ENCODE measurements at regions not wholly inside any gene's neighbourhood (a gene's known extent, or its start where the extent isn't known, plus 50 kb on each side); places are given as distances from the start of the nearest gene placed in this dataset.
"Not testable (repeated sequence)": the region's sequence is repeated elsewhere in the genome, so short reads cannot be mapped to it uniquely, and the experiment has no call there.

DNA sequence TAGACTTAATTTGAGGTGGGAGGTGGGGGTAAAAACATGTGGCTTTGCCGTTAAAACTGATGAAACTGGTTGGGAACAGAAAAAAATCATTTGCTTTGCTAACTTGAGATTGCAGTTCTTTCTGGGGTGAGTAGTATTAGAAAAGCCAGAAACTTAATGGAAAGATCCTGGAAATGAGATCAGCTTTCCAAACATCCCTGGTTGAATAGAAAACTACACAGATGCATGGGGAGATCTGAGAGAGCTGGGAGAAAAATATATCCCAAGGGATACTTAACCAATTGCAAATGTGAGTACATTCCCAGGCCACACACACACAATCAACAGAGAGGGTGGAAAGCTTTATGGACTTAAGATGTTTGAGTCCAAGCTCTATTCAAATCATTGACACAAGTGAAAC is 222.3 kb downstream of the YTHDC2 start:
- H3K79me2 ChIP-seq (ENCODE audit: low read length), result no peaks in the 10 kb centered on the region
- H3K27me3 ChIP-seq (ENCODE audit: low read length), result no peaks in the 10 kb centered on the region
- no peaks in the 10 kb centered on the region for H3K4me1 ChIP-seq (ENCODE audit: low read length)
- no peak overlapping the region for H3K4me2 ChIP-seq (ENCODE audit: low read depth, low read length, poor library complexity, severe bottlenecking)
- no peaks in the 10 kb centered on the region for H3K36me3 ChIP-seq (ENCODE audit: insufficient read depth, low read length)
- H3K4me3 ChIP-seq (ENCODE audit: low read length), result no peak overlapping the region
- H2AFZ ChIP-seq (ENCODE audit: low read length), result no peak overlapping the region
- H3K27ac ChIP-seq (ENCODE audit: low read length), result no peak overlapping the region
- H3K9me3 ChIP-seq (ENCODE audit: low read length), result no peaks in the 10 kb centered on the region
- H3K9ac ChIP-seq (ENCODE audit: low read length), result no peak overlapping the region
- H3K9me2 ChIP-seq (replicated peaks; ENCODE audit: insufficient read depth, low read length), result no peaks in the 10 kb centered on the region
- DNase-seq, result no peak
- H4K20me1 ChIP-seq (ENCODE audit: insufficient read depth, low read depth, low read length), result no peaks in the 10 kb centered on the region

DNA sequence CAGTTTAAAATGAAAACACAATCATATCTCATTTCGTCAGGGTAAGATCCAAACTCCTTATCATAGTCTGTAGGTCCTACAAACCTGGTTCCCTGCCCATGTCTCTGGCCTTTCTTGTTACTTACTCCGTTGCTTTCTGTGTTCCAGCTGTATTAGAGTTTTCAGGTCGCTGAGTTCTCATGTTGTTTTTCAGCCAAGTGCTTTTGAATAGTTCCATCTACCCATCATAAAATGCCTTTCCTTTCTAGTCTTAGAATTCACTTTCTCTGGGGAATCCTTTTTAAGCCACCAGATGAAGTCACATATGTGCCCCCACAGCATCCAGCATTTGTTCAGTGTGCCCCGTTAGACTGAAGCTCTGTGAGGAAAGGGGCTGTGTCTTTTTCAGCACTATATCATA is 228.7 kb downstream of the YTHDC2 start:
- no peak for DNase-seq
- H3K4me2 ChIP-seq (ENCODE audit: low read depth, low read length, poor library complexity, severe bottlenecking), result no peak overlapping the region
- H3K4me1 ChIP-seq (ENCODE audit: low read length), result no peaks in the 10 kb centered on the region
- H3K9me2 ChIP-seq (replicated peaks; ENCODE audit: insufficient read depth, low read length), result no peaks in the 10 kb centered on the region
- no peaks in the 10 kb centered on the region for H3K9me3 ChIP-seq (ENCODE audit: low read length)
- no peak overlapping the region for H3K9ac ChIP-seq (ENCODE audit: low read length)
- no peaks in the 10 kb centered on the region for H3K79me2 ChIP-seq (ENCODE audit: low read length)
- no peaks in the 10 kb centered on the region for H3K27me3 ChIP-seq (ENCODE audit: low read length)
- H3K27ac ChIP-seq (ENCODE audit: low read length), result no peak overlapping the region
- H3K36me3 ChIP-seq (ENCODE audit: insufficient read depth, low read length), result no peaks in the 10 kb centered on the region
- no peaks in the 10 kb centered on the region for H4K20me1 ChIP-seq (ENCODE audit: insufficient read depth, low read depth, low read length)
- H3K4me3 ChIP-seq (ENCODE audit: low read length), result no peak overlapping the region
- no peak overlapping the region for H2AFZ ChIP-seq (ENCODE audit: low read length)

DNA sequence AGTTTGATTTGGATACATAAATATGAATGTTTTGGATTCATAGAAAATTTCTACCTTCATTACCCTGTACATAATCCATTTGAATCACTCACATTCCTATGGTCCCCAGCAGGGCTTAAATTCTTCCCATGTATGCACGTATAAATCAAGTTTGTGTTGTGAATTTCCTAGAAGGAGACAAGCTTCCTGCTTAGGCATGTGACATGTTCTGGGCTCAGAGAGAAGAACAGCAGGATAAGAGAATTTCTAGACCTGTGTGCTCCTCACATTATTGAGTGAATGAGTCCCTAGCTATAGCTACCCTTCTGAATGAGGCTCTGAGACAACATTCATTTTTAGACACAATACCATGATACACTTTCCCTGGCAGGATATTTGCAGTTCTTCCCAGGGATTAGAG is 229.1 kb downstream of the YTHDC2 start:
- Histone ChIP-seq H3K9me3 (ENCODE audit: low read length) (no peaks in the 10 kb centered on the region), H3K79me2 (ENCODE audit: low read length) (no peaks in the 10 kb centered on the region), H3K4me3 (ENCODE audit: low read length) (no peak overlapping the region), H3K27ac (ENCODE audit: low read length) (no peak overlapping the region), H3K27me3 (ENCODE audit: low read length) (no peaks in the 10 kb centered on the region), H3K4me1 (ENCODE audit: low read length) (no peaks in the 10 kb centered on the region), H4K20me1 (ENCODE audit: insufficient read depth, low read depth, low read length) (no peaks in the 10 kb centered on the region), H3K4me2 (ENCODE audit: low read depth, low read length, poor library complexity, severe bottlenecking) (no peak overlapping the region), H2AFZ (ENCODE audit: low read length) (no peak overlapping the region), H3K9me2 (replicated peaks; ENCODE audit: insufficient read depth, low read length) (no peaks in the 10 kb centered on the region), H3K9ac (ENCODE audit: low read length) (no peak overlapping the region), H3K36me3 (ENCODE audit: insufficient read depth, low read length) (no peaks in the 10 kb centered on the region)
- no peak for DNase-seq

DNA sequence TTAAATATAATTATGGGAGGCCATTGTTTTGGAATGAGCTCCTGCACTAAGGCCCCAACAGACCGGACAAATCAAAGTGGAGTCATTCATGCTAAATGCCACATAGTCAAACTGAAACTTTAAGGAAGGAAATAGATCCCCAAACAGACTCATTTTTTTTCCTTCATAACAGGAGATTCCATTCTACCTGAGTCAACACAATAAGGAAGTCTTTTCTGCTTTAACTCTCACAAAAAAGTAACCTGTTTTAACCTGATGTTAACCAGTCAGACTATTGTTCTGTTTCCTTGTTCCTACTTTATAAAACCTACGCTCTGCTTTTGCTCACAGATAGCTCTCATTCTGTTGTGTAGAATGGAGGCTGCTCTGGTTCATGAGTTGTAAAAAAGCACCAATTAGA is 234.9 kb downstream of the YTHDC2 start:
- H2AFZ ChIP-seq (ENCODE audit: low read length), result no peak overlapping the region
- DNase-seq, result no peak
- H3K9me2 ChIP-seq (replicated peaks; ENCODE audit: insufficient read depth, low read length), result no peaks in the 10 kb centered on the region
- H3K4me3 ChIP-seq (ENCODE audit: low read length), result no peak overlapping the region
- no peak overlapping the region for H3K27ac ChIP-seq (ENCODE audit: low read length)
- no peaks in the 10 kb centered on the region for H3K4me1 ChIP-seq (ENCODE audit: low read length)
- no peaks in the 10 kb centered on the region for H3K36me3 ChIP-seq (ENCODE audit: insufficient read depth, low read length)
- no peak overlapping the region for H3K4me2 ChIP-seq (ENCODE audit: low read depth, low read length, poor library complexity, severe bottlenecking)
- H3K9me3 ChIP-seq (ENCODE audit: low read length), result no peaks in the 10 kb centered on the region
- H3K27me3 ChIP-seq (ENCODE audit: low read length), result no peaks in the 10 kb centered on the region
- no peaks in the 10 kb centered on the region for H3K79me2 ChIP-seq (ENCODE audit: low read length)
- H3K9ac ChIP-seq (ENCODE audit: low read length), result no peak overlapping the region
- H4K20me1 ChIP-seq (ENCODE audit: insufficient read depth, low read depth, low read length), result no peaks in the 10 kb centered on the region

DNA sequence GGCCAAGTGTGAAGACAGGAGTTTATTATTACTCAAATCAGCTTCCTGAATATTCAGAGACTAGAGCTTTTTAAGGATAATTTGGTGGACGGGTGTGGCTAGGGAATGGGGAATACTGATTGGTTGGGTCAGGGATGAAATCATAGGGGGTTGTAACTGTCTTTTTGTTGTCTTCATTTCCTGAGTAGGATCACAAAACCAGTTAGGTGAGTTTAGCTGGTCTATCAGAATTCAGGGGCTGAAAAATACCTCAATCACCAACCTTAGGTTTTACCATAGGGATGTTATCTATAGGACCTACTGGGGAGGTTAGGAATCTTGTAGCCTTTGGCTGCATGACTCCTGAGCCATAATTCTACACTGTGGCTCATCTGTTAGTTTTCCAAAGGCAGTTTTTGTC is 235.8 kb downstream of the YTHDC2 start:
- Histone ChIP-seq H3K36me3 (ENCODE audit: insufficient read depth, low read length) (no peaks in the 10 kb centered on the region), H3K9me3 (ENCODE audit: low read length) (no peaks in the 10 kb centered on the region), H3K27me3 (ENCODE audit: low read length) (no peaks in the 10 kb centered on the region), H3K27ac (ENCODE audit: low read length) (no peak overlapping the region), H3K4me3 (ENCODE audit: low read length) (no peak overlapping the region), H3K4me1 (ENCODE audit: low read length) (no peaks in the 10 kb centered on the region), H2AFZ (ENCODE audit: low read length) (no peak overlapping the region), H3K79me2 (ENCODE audit: low read length) (no peaks in the 10 kb centered on the region), H4K20me1 (ENCODE audit: insufficient read depth, low read depth, low read length) (no peaks in the 10 kb centered on the region), H3K9ac (ENCODE audit: low read length) (no peak overlapping the region), H3K9me2 (replicated peaks; ENCODE audit: insufficient read depth, low read length) (no peaks in the 10 kb centered on the region), H3K4me2 (ENCODE audit: low read depth, low read length, poor library complexity, severe bottlenecking) (no peak overlapping the region)
- DNase-seq, result no peak

DNA sequence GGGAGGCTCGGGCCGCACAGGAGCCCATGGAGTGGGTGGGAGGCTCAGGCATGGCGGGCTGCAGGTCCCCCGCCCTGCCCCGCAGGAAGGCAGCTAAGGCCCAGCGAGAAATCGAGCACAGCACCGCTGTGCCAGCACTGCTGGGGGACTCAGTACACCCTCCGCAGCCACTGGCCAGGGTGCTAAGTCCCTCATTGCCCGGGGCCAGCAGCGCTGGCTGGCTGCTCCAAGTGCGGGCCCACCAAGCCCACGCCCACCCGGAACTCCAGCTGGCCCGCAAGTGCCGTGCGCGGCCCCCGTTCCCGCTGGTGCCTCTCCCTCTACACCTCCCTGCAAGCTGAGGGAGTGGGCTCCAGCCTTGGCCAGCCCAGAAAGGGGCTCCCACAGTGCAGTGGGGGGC is 239.7 kb downstream of the YTHDC2 start:
- H3K27me3 ChIP-seq (ENCODE audit: low read length); H3K27ac ChIP-seq (ENCODE audit: low read length); H4K20me1 ChIP-seq (ENCODE audit: insufficient read depth, low read depth, low read length); H3K9me3 ChIP-seq (ENCODE audit: low read length); H3K4me3 ChIP-seq (ENCODE audit: low read length); H3K4me2 ChIP-seq (ENCODE audit: low read depth, low read length, poor library complexity, severe bottlenecking); H2AFZ ChIP-seq (ENCODE audit: low read length); DNase-seq; H3K36me3 ChIP-seq (ENCODE audit: insufficient read depth, low read length); H3K79me2 ChIP-seq (ENCODE audit: low read length); H3K4me1 ChIP-seq (ENCODE audit: low read length); H3K9me2 ChIP-seq (replicated peaks; ENCODE audit: insufficient read depth, low read length); H3K9ac ChIP-seq (ENCODE audit: low read length): not testable (repeated sequence)

DNA sequence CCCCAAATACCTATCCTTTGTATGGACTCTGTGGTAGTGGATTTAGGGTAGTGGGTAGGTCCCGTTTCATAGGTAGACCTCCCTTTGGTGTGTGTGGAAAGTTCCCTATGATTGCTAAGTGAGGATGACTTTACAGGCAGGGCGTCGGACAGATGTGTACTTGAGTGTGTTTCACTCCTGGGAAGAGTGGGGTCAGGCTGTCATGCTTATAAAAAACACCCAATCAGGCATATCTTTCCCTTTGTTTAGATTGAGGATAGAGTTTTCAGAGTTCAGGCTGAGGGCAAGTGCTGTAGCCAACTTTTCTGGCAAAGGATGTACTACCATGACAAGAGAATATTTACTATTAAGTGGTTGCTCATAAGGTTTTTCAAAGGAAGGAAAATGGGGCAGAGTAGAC is 242.0 kb downstream of the YTHDC2 start:
- H3K79me2 ChIP-seq (ENCODE audit: low read length), result no peaks in the 10 kb centered on the region
- H3K9me3 ChIP-seq (ENCODE audit: low read length), result no peaks in the 10 kb centered on the region
- H3K27ac ChIP-seq (ENCODE audit: low read length), result no peak overlapping the region
- H2AFZ ChIP-seq (ENCODE audit: low read length), result no peak overlapping the region
- H3K4me3 ChIP-seq (ENCODE audit: low read length), result no peak overlapping the region
- H3K4me1 ChIP-seq (ENCODE audit: low read length), result no peaks in the 10 kb centered on the region
- H3K9me2 ChIP-seq (replicated peaks; ENCODE audit: insufficient read depth, low read length), result no peaks in the 10 kb centered on the region
- DNase-seq, result no peak
- no peak overlapping the region for H3K4me2 ChIP-seq (ENCODE audit: low read depth, low read length, poor library complexity, severe bottlenecking)
- no peaks in the 10 kb centered on the region for H3K27me3 ChIP-seq (ENCODE audit: low read length)
- H4K20me1 ChIP-seq (ENCODE audit: insufficient read depth, low read depth, low read length), result no peaks in the 10 kb centered on the region
- no peak overlapping the region for H3K9ac ChIP-seq (ENCODE audit: low read length)
- H3K36me3 ChIP-seq (ENCODE audit: insufficient read depth, low read length), result no peaks in the 10 kb centered on the region

DNA sequence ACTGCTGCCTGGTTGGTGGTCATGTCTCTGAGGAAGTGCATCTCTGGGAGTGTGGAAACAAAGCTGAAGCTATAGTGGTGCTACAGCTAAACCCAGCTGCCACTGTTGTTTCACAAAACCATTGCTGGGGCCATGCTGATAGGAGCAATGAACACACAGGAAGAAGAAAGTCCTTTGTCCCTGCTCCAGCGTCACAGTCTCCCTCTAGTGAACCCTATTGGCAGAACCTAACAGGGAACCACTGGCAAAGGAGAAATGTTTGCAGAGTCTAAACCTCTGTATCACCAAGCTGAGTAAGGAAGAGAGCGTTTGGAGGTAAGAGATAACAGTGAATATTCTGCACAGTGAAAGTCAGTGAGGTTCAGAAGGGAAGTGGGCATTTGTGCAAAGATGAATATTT is 244.0 kb downstream of the YTHDC2 start:
- Histone ChIP-seq H3K36me3 (ENCODE audit: insufficient read depth, low read length) (no peaks in the 10 kb centered on the region), H2AFZ (ENCODE audit: low read length) (no peak overlapping the region)
- no peak for DNase-seq

DNA sequence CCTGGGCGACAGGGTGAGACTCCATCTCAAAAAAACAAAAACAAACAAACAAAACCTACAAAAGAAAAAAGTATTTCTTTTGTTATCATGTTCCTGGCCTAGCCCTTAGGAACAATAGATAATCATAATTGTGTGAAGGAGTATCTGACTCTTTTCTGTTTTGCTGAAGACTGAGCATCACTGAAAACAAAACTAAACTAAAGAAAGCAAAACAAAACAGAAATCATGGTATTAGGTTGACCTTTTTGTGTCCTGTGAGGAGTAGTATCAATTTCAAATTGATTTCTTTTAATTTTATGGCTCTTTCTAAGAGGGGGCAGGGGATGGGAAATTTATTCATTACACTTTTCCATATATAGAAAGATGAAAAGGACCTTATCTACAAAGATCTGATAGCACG is 246.0 kb downstream of the YTHDC2 start:
- Histone ChIP-seq H3K9me2 (replicated peaks; ENCODE audit: insufficient read depth, low read length) (no peaks in the 10 kb centered on the region), H3K27me3 (ENCODE audit: low read length) (no peaks in the 10 kb centered on the region), H4K20me1 (ENCODE audit: insufficient read depth, low read depth, low read length) (no peaks in the 10 kb centered on the region), H3K4me1 (ENCODE audit: low read length) (no peaks in the 10 kb centered on the region), H3K4me3 (ENCODE audit: low read length) (no peak overlapping the region), H3K9ac (ENCODE audit: low read length) (no peak overlapping the region), H3K79me2 (ENCODE audit: low read length) (no peaks in the 10 kb centered on the region), H3K27ac (ENCODE audit: low read length) (no peak overlapping the region), H3K4me2 (ENCODE audit: low read depth, low read length, poor library complexity, severe bottlenecking) (no peak overlapping the region), H3K36me3 (ENCODE audit: insufficient read depth, low read length) (no peaks in the 10 kb centered on the region), H2AFZ (ENCODE audit: low read length) (no peak overlapping the region), H3K9me3 (ENCODE audit: low read length) (no peaks in the 10 kb centered on the region)
- no peak for DNase-seq

More for the DNA sequence above, 244.0 kb downstream of the YTHDC2 start:
- Histone ChIP-seq H3K27me3 (ENCODE audit: low read length) (no peaks in the 10 kb centered on the region), H3K9ac (ENCODE audit: low read length) (no peak overlapping the region), H3K4me3 (ENCODE audit: low read length) (no peak overlapping the region), H3K27ac (ENCODE audit: low read length) (no peak overlapping the region), H3K9me3 (ENCODE audit: low read length) (no peaks in the 10 kb centered on the region), H3K4me1 (ENCODE audit: low read length) (no peaks in the 10 kb centered on the region), H3K79me2 (ENCODE audit: low read length) (no peaks in the 10 kb centered on the region), H4K20me1 (ENCODE audit: insufficient read depth, low read depth, low read length) (no peaks in the 10 kb centered on the region), H3K4me2 (ENCODE audit: low read depth, low read length, poor library complexity, severe bottlenecking) (no peak overlapping the region), H3K9me2 (replicated peaks; ENCODE audit: insufficient read depth, low read length) (no peaks in the 10 kb centered on the region)

Measured in Karpas-422 (cell line).